Neural cell (in vitro differentiated cells): ENCODE measurements at regions not wholly inside any gene's neighbourhood (a gene's known extent, or its start where the extent isn't known, plus 50 kb on each side); places are given as distances from the start of the nearest gene placed in this dataset.

Experiments
- H2AFZ ChIP-seq: fragments of 200-600, 300-800 bp; sonication (generic), shearing (Covaris generic); 2 replicates; pipeline ENCODE4 v1.6.0; 2014; ENCODE audit warnings: low read depth, mild to moderate bottlenecking, antibody characterized with exemption, low read length, moderate library complexity
- H3F3A ChIP-seq: fragments of 200-600 bp; shearing (Covaris generic); 2 replicates; pipeline ENCODE4 v1.6.1; 2016; ENCODE audit warnings: mild to moderate bottlenecking, moderate library complexity, mixed read lengths, antibody characterized with exemption, low read length; ENCODE audit not compliant: insufficient read depth, poor library complexity, severe bottlenecking
- H3K27ac ChIP-seq: fragments of 200-600, 300-800 bp; sonication (generic), shearing (Covaris generic); 2 replicates; pipeline ENCODE4 v1.5.1; 2014; ENCODE audit warnings: mild to moderate bottlenecking, low read length, moderate library complexity
- H3K27me3 ChIP-seq: fragments of 300-800, 200-600 bp; sonication (generic), shearing (Covaris generic); 2 replicates; pipeline ENCODE4 v1.6.0; 2014; ENCODE audit warnings: mild to moderate bottlenecking, low read depth, low read length, moderate library complexity; ENCODE audit not compliant: insufficient read depth
- H3K36me3 ChIP-seq: fragments of 300-800, 200-600 bp; sonication (generic), shearing (Covaris generic); 2 replicates; pipeline ENCODE4 v1.5.1; 2014; ENCODE audit warnings: mild to moderate bottlenecking, antibody characterized with exemption, low read length, moderate library complexity; ENCODE audit not compliant: insufficient read depth
- H3K4me2 ChIP-seq: fragments of 300-800, 200-600 bp; sonication (generic), shearing (Covaris generic); 2 replicates; pipeline ENCODE4 v1.6.0; 2014; ENCODE audit warnings: mild to moderate bottlenecking, low read length
- H3K4me3 ChIP-seq: fragments of 300-800, 200-600 bp; sonication (generic), shearing (Covaris generic); 2 replicates; pipeline ENCODE4 v1.5.1; 2014; ENCODE audit warnings: mild to moderate bottlenecking, low read length, moderate library complexity
- H3K79me2 ChIP-seq: fragments of 200-600 bp; shearing (Covaris generic); replicated peaks from 2 replicates; pipeline ENCODE4 v1.6.0; 2014; ENCODE audit warnings: mild to moderate bottlenecking, low read length, moderate library complexity; ENCODE audit not compliant: insufficient read depth
- H3K9ac ChIP-seq: fragments of 300-800, 200-600 bp; sonication (generic), shearing (Covaris generic); 2 replicates; pipeline ENCODE4 v1.6.1; 2016; ENCODE audit warnings: mild to moderate bottlenecking, low read length, mixed read lengths
- H3K9me2 ChIP-seq: fragments of 200-600 bp; shearing (Covaris generic); 2 replicates; pipeline ENCODE4 v1.6.1; 2016; ENCODE audit warnings: mild to moderate bottlenecking, low read length, mixed read lengths; ENCODE audit not compliant: insufficient read depth
- H3K9me3 ChIP-seq: fragments of 200-600, 300-800 bp; sonication (generic), shearing (Covaris generic); 2 replicates; pipeline ENCODE4 v1.6.1; 2016; ENCODE audit warnings: mild to moderate bottlenecking, mixed run types, low read length, moderate library complexity, mixed read lengths
- H4K20me1 ChIP-seq: fragments of 200-600 bp; shearing (Covaris generic); 2 replicates; pipeline ENCODE4 v1.6.1; 2016; ENCODE audit warnings: mild to moderate bottlenecking, mixed run types; ENCODE audit not compliant: insufficient read depth
- EP300 ChIP-seq: fragments of 450-650 bp; conservative IDR thresholded peaks from 2 replicates; pipeline ENCODE4 v1.6.1; 2014; ENCODE audit warnings: antibody characterized with exemption, mild to moderate bottlenecking, moderate library complexity; ENCODE audit not compliant: poor library complexity, severe bottlenecking
- EZH2 ChIP-seq: fragments of 200-600, 300-800 bp; shearing (Covaris generic), sonication (generic); IDR thresholded peaks from 2 replicates; pipeline ENCODE4 v1.6.1; 2014; ENCODE audit warnings: antibody characterized with exemption, low read length, borderline replicate concordance, mild to moderate bottlenecking; ENCODE audit not compliant: insufficient read depth, poor library complexity, severe bottlenecking
- MXI1 ChIP-seq: fragments of 450-650 bp; conservative IDR thresholded peaks from 2 replicates; pipeline ENCODE4 v1.6.1; 2014; ENCODE audit warnings: antibody characterized with exemption, mild to moderate bottlenecking; ENCODE audit not compliant: poor library complexity, severe bottlenecking
- POLR2AphosphoS5 ChIP-seq: IDR thresholded peaks from 2 replicates; pipeline ENCODE4 v1.6.1; 2012
- RAD21 ChIP-seq: fragments of 450-650 bp; conservative IDR thresholded peaks from 2 replicates; pipeline ENCODE4 v1.6.1; 2014; ENCODE audit warnings: antibody characterized with exemption, mild to moderate bottlenecking, moderate library complexity
- SMC3 ChIP-seq: fragments of 450-650 bp; conservative IDR thresholded peaks from 2 replicates; pipeline ENCODE4 v1.6.1; 2014; ENCODE audit warnings: antibody characterized with exemption, mild to moderate bottlenecking, moderate library complexity; ENCODE audit not compliant: poor library complexity
- TAF1 ChIP-seq: IDR thresholded peaks from 2 replicates; pipeline ENCODE4 v1.6.1; 2012; ENCODE audit warnings: low read depth
- TF ChIP-seq, protein P1 (sequence below): IDR thresholded peaks from 2 replicates; pipeline ENCODE4 v1.6.1; 2012; ENCODE audit warnings: borderline replicate concordance
- TF ChIP-seq, protein P2 (sequence below): fragments of 450-650 bp; IDR thresholded peaks from 2 replicates; pipeline ENCODE4 v1.5.1; 2014; ENCODE audit warnings: antibody characterized with exemption, mild to moderate bottlenecking, moderate library complexity; ENCODE audit not compliant: poor library complexity, severe bottlenecking

DNA sequence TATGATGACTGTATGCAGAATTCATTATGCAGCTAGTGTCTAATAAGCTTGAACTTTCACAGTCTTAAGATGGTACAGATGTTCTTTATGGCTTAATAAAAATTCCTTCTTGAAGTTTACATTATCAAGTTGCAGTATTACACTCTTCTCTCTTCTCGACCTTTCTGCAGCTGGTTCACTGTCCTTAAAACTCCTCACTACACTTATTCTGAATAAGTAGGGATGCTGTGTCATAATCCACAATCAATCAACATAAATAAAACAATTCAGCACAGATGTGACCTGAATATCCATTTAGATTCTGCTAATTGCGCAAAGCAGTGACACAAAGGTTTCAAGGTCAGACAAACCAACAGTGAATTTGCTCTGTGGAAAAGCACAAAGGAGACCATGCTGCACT is 356.8 kb downstream of the SUCLG1 start:
- no peaks in the 10 kb centered on the region for H3F3A ChIP-seq
- H3K9ac ChIP-seq = no peak overlapping the region
- H3K9me3 ChIP-seq = no peaks in the 10 kb centered on the region
- no peak overlapping the region for H3K4me2 ChIP-seq
- no peaks in the 10 kb centered on the region for H3K79me2 ChIP-seq
- no peak overlapping the region for H2AFZ ChIP-seq
- no peak for TF ChIP-seq TAF1
- no peak for TF ChIP-seq EZH2
- no peak for TF ChIP-seq MXI1
- TF ChIP-seq SMC3 = no peak
- TF ChIP-seq EP300 = no peak
- TF ChIP-seq, protein P1, sequence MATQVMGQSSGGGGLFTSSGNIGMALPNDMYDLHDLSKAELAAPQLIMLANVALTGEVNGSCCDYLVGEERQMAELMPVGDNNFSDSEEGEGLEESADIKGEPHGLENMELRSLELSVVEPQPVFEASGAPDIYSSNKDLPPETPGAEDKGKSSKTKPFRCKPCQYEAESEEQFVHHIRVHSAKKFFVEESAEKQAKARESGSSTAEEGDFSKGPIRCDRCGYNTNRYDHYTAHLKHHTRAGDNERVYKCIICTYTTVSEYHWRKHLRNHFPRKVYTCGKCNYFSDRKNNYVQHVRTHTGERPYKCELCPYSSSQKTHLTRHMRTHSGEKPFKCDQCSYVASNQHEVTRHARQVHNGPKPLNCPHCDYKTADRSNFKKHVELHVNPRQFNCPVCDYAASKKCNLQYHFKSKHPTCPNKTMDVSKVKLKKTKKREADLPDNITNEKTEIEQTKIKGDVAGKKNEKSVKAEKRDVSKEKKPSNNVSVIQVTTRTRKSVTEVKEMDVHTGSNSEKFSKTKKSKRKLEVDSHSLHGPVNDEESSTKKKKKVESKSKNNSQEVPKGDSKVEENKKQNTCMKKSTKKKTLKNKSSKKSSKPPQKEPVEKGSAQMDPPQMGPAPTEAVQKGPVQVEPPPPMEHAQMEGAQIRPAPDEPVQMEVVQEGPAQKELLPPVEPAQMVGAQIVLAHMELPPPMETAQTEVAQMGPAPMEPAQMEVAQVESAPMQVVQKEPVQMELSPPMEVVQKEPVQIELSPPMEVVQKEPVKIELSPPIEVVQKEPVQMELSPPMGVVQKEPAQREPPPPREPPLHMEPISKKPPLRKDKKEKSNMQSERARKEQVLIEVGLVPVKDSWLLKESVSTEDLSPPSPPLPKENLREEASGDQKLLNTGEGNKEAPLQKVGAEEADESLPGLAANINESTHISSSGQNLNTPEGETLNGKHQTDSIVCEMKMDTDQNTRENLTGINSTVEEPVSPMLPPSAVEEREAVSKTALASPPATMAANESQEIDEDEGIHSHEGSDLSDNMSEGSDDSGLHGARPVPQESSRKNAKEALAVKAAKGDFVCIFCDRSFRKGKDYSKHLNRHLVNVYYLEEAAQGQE = no peak
- TF ChIP-seq, protein P2, sequence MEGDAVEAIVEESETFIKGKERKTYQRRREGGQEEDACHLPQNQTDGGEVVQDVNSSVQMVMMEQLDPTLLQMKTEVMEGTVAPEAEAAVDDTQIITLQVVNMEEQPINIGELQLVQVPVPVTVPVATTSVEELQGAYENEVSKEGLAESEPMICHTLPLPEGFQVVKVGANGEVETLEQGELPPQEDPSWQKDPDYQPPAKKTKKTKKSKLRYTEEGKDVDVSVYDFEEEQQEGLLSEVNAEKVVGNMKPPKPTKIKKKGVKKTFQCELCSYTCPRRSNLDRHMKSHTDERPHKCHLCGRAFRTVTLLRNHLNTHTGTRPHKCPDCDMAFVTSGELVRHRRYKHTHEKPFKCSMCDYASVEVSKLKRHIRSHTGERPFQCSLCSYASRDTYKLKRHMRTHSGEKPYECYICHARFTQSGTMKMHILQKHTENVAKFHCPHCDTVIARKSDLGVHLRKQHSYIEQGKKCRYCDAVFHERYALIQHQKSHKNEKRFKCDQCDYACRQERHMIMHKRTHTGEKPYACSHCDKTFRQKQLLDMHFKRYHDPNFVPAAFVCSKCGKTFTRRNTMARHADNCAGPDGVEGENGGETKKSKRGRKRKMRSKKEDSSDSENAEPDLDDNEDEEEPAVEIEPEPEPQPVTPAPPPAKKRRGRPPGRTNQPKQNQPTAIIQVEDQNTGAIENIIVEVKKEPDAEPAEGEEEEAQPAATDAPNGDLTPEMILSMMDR = no peak
- H3K27ac ChIP-seq = no peak overlapping the region
- H3K27me3 ChIP-seq = no peaks in the 10 kb centered on the region
- no peaks in the 10 kb centered on the region for H4K20me1 ChIP-seq
- H3K4me3 ChIP-seq = no peak overlapping the region
- no peaks in the 10 kb centered on the region for H3K36me3 ChIP-seq
- no peaks in the 10 kb centered on the region for H3K9me2 ChIP-seq

DNA sequence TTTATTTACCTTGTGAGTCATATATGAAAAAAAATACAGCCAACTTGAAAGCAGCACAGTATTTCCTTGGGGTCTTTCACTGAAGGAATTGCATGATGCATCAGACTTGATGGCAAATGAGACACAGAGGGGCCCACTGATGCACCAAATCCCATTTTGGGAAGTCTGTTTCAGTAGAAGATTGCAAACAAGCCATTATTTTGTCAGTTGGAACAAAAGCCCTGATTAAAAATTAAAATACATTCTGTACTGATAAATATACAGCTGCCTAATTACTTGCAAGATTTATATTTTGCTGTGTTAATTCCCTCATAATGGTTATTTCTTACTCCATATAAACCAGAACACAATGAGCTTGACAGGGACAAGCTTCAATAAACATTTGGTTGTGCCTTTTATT is 370.4 kb downstream of the SUCLG1 start:
- no peak overlapping the region for H3K9ac ChIP-seq
- no peaks in the 10 kb centered on the region for H3K79me2 ChIP-seq
- H3K36me3 ChIP-seq = no peaks in the 10 kb centered on the region
- H3K4me2 ChIP-seq = no peak overlapping the region
- H2AFZ ChIP-seq = no peak overlapping the region
- no peak overlapping the region for H3K4me3 ChIP-seq
- no peaks in the 10 kb centered on the region for H3K9me2 ChIP-seq
- no peak for TF ChIP-seq RAD21
- no peak for TF ChIP-seq TAF1
- TF ChIP-seq, protein P1 = no peak
- TF ChIP-seq EP300 = no peak
- no peak for TF ChIP-seq POLR2AphosphoS5
- H3K27ac ChIP-seq = no peak overlapping the region
- H3F3A ChIP-seq = no peaks in the 10 kb centered on the region
- H4K20me1 ChIP-seq = no peaks in the 10 kb centered on the region
- H3K27me3 ChIP-seq = no peaks in the 10 kb centered on the region
- no peaks in the 10 kb centered on the region for H3K9me3 ChIP-seq
